Superior temporal gyrus (tissue), 1 donor: ENCODE measurements at regions not wholly inside any gene's neighbourhood (a gene's known extent, or its start where the extent isn't known, plus 50 kb on each side); places are given as distances from the start of the nearest gene placed in this dataset.
"Not testable (repeated sequence)": the region's sequence is repeated elsewhere in the genome, so short reads cannot be mapped to it uniquely, and the experiment has no call there.

Experiments used
- DNase-seq: peaks from one replicate; pipeline ENCODE4 v3.0.0-alpha.2; 2016; ENCODE audit errors: extremely low spot score

- no peak for DNase-seq
These were observed 51.0 kb upstream of the ACTR3 start for GRCh38 chr2:113838744-113839444.

GRCh38 chr2:113838277-113838676 is 51.6 kb upstream of the ACTR3 start:
- DNase-seq = no peak

GRCh38 chr2:113834051-113834730 is 55.7 kb upstream of the ACTR3 start:
- DNase-seq = no peak

- no peak for DNase-seq
These were observed 57.0 kb upstream of the ACTR3 start for GRCh38 chr2:113832795-113833290.

GRCh38 chr2:113831161-113831560 is 58.7 kb upstream of the ACTR3 start:
- peak; percentile 36 for DNase-seq

GRCh38 chr2:113829761-113830160 is 60.1 kb upstream of the ACTR3 start:
- no peak for DNase-seq

GRCh38 chr2:113829270-113829669 is 60.6 kb upstream of the ACTR3 start:
- no peak for DNase-seq

GRCh38 chr2:113828049-113828742 is 61.7 kb upstream of the ACTR3 start:
- no peak for DNase-seq

GRCh38 chr2:113827426-113827825 is 62.5 kb upstream of the ACTR3 start:
- no peak for DNase-seq

- DNase-seq = no peak
These were observed 63.3 kb upstream of the ACTR3 start for GRCh38 chr2:113826346-113827285.

GRCh38 chr2:113823716-113824595 is 65.9 kb upstream of the ACTR3 start:
- no peak for DNase-seq

GRCh38 chr2:113822087-113822815 is 65.8 kb upstream of the SLC35F5 start:
- no peak for DNase-seq

GRCh38 chr2:113818382-113818951 is 62.0 kb upstream of the SLC35F5 start:
- DNase-seq = no peak

- DNase-seq = not testable (repeated sequence)
These were observed 57.0 kb upstream of the SLC35F5 start for GRCh38 chr2:113813396-113813795.

- DNase-seq = no peak
These were observed 55.8 kb upstream of the SLC35F5 start for GRCh38 chr2:113812204-113812603.

- DNase-seq = no peak
These were observed 52.8 kb upstream of the SLC35F5 start for GRCh38 chr2:113809076-113809736.

GRCh38 chr2:113807721-113808120 is 51.3 kb upstream of the SLC35F5 start:
- DNase-seq = no peak

GRCh38 chr2:113806217-113806913 is 49.9 kb upstream of the SLC35F5 start:
- no peak for DNase-seq
